OCI-LY1 (cell line): ENCODE measurements at regions not wholly inside any gene's neighbourhood (a gene's known extent, or its start where the extent isn't known, plus 50 kb on each side); places are given as distances from the start of the nearest gene placed in this dataset.

Experiments
- H2AFZ ChIP-seq: fragments of 200-600 bp; sonication (generic), shearing (Covaris generic); 2 replicates; pipeline ENCODE4 v1.6.0; 2014; ENCODE audit warnings: antibody characterized with exemption, mild to moderate bottlenecking, low read length
- H3F3A ChIP-seq: fragments of 200-600 bp; sonication (generic), shearing (Covaris generic); 2 replicates; pipeline ENCODE4 v1.6.0; 2014; ENCODE audit warnings: mild to moderate bottlenecking, antibody characterized with exemption, low read length, moderate library complexity; ENCODE audit not compliant: insufficient read depth
- H3K27ac ChIP-seq: fragments of 200-600 bp; sonication (generic); 2 replicates; pipeline ENCODE4 v1.5.1; 2014; ENCODE audit warnings: low read length, mixed run types, mild to moderate bottlenecking, low read depth; ENCODE audit not compliant: poor library complexity, severe bottlenecking
- H3K27me3 ChIP-seq: fragments of 200-600 bp; sonication (generic); 2 replicates; pipeline ENCODE4 v1.6.0; 2014; ENCODE audit warnings: antibody characterized with exemption, mild to moderate bottlenecking, low read length, moderate library complexity; ENCODE audit not compliant: insufficient read depth
- H3K36me3 ChIP-seq: fragments of 200-600 bp; sonication (generic); 2 replicates; pipeline ENCODE4 v1.6.1; 2014; ENCODE audit warnings: mild to moderate bottlenecking, antibody characterized with exemption, low read length, moderate library complexity, mixed read lengths; ENCODE audit not compliant: insufficient read depth
- H3K4me1 ChIP-seq: fragments of 200-600 bp; sonication (generic); 2 replicates; pipeline ENCODE4 v1.5.1; 2014; ENCODE audit warnings: mild to moderate bottlenecking, low read length, moderate library complexity; ENCODE audit not compliant: insufficient read depth, severe bottlenecking
- H3K4me2 ChIP-seq: fragments of 200-600 bp; sonication (generic), shearing (Covaris generic); 2 replicates; pipeline ENCODE4 v1.6.1; 2014; ENCODE audit warnings: low read length
- H3K4me3 ChIP-seq: fragments of 200-600 bp; sonication (generic); 2 replicates; pipeline ENCODE4 v1.5.1; 2014; ENCODE audit warnings: low read length, low read depth, mild to moderate bottlenecking, mixed read lengths; ENCODE audit not compliant: poor library complexity, severe bottlenecking
- H3K79me2 ChIP-seq: fragments of 200-600 bp; shearing (Covaris generic); 2 replicates; pipeline ENCODE4 v1.6.1; 2016; ENCODE audit warnings: mixed run types, low read length, mixed read lengths; ENCODE audit not compliant: insufficient read depth
- H3K9ac ChIP-seq: fragments of 200-600 bp; sonication (generic), shearing (Covaris generic); 2 replicates; pipeline ENCODE4 v1.6.1; 2014; ENCODE audit warnings: mild to moderate bottlenecking, low read length, mixed read lengths
- H3K9me2 ChIP-seq: fragments of 200-600 bp; sonication (generic), shearing (Covaris generic); 2 replicates; pipeline ENCODE4 v1.6.1; 2014; ENCODE audit warnings: low read depth, mild to moderate bottlenecking, low read length, mixed read lengths
- H3K9me3 ChIP-seq: fragments of 200-600 bp; shearing (Covaris generic); 2 replicates; pipeline ENCODE4 v1.6.1; 2014; ENCODE audit warnings: low read length, mixed read lengths
- H4K20me1 ChIP-seq: fragments of 200-600 bp; sonication (generic), shearing (Covaris generic); 2 replicates; pipeline ENCODE4 v1.6.0; 2016; ENCODE audit warnings: mild to moderate bottlenecking, low read length; ENCODE audit not compliant: insufficient read depth
- EZH2 ChIP-seq: fragments of 200-600 bp; sonication (generic), shearing (Covaris generic); IDR thresholded peaks from 2 replicates; pipeline ENCODE4 v1.8.0; 2017; ENCODE audit warnings: borderline replicate concordance, mixed run types, mild to moderate bottlenecking, antibody characterized with exemption, low read length, moderate library complexity, mixed read lengths
- TF ChIP-seq, protein P1 (sequence below): fragments of 200-600 bp; sonication (generic), shearing (Covaris generic); IDR thresholded peaks from 2 replicates; pipeline ENCODE4 v1.5.1; 2017; ENCODE audit warnings: mild to moderate bottlenecking, antibody characterized with exemption, low read length, moderate library complexity, mixed read lengths

DNA sequence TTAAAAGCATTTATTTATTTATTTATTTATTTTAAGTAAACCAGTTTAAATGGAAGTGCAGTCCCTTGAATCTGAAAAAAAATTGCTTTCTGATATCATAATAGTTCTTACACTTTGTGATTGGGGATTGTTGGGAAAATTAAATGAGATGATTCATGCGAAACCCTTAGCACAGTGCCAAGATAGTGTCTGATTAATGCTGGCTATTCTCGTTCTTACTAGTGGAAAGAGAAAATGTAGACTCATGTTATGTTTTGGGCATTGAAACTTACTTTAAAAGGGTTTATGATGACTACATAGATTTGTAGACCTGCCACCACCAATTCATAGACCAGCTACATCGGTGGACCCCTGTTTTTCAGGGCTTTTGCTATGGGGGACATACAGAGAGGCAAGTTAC, 229.2 kb upstream of the ZFP64 start:
- Histone ChIP-seq H2AFZ (no peak overlapping the region), H4K20me1 (no peaks in the 10 kb centered on the region), H3K9ac (no peak overlapping the region), H3F3A (no peaks in the 10 kb centered on the region), H3K36me3 (no peaks in the 10 kb centered on the region), H3K4me2 (no peak overlapping the region), H3K9me3 (no peaks in the 10 kb centered on the region), H3K4me1 (no peaks in the 10 kb centered on the region), H3K27ac (no peak overlapping the region), H3K27me3 (no peaks in the 10 kb centered on the region), H3K79me2 (no peaks in the 10 kb centered on the region), H3K4me3 (no peak overlapping the region), H3K9me2 (no peaks in the 10 kb centered on the region)
- TF ChIP-seq, protein P1, sequence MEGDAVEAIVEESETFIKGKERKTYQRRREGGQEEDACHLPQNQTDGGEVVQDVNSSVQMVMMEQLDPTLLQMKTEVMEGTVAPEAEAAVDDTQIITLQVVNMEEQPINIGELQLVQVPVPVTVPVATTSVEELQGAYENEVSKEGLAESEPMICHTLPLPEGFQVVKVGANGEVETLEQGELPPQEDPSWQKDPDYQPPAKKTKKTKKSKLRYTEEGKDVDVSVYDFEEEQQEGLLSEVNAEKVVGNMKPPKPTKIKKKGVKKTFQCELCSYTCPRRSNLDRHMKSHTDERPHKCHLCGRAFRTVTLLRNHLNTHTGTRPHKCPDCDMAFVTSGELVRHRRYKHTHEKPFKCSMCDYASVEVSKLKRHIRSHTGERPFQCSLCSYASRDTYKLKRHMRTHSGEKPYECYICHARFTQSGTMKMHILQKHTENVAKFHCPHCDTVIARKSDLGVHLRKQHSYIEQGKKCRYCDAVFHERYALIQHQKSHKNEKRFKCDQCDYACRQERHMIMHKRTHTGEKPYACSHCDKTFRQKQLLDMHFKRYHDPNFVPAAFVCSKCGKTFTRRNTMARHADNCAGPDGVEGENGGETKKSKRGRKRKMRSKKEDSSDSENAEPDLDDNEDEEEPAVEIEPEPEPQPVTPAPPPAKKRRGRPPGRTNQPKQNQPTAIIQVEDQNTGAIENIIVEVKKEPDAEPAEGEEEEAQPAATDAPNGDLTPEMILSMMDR, result no peak
- no peak for TF ChIP-seq EZH2

DNA sequence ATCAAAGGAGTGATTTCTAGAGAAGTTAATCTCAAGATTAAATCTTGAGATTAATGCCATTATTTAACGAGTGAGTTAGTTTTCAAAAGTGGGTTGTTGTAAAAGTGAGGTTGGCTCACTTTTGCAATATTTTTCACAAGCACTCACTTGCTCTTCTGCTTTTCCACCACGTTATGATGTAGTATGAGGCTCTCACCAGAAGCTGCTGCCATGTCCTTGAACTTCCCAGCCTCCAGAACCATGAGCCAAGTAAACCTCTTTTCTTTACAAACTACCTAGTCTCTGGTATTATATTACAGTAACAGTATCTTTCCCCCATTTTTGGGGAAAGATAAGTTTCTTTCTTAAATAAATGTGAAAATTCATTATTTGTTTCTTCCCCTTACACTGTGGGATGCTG, 227.6 kb upstream of the ZFP64 start:
- no peaks in the 10 kb centered on the region for H3K9me2 ChIP-seq
- H2AFZ ChIP-seq, result no peak overlapping the region
- H3K27me3 ChIP-seq, result no peaks in the 10 kb centered on the region
- no peak overlapping the region for H3K9ac ChIP-seq
- H4K20me1 ChIP-seq, result no peaks in the 10 kb centered on the region
- no peaks in the 10 kb centered on the region for H3K79me2 ChIP-seq
- no peaks in the 10 kb centered on the region for H3K36me3 ChIP-seq
- no peak overlapping the region for H3K27ac ChIP-seq
- no peaks in the 10 kb centered on the region for H3K4me1 ChIP-seq
- no peak overlapping the region for H3K4me3 ChIP-seq
- no peaks in the 10 kb centered on the region for H3F3A ChIP-seq
- TF ChIP-seq EZH2, result no peak
- TF ChIP-seq, protein P1, result no peak
- H3K9me3 ChIP-seq, result no peaks in the 10 kb centered on the region
- no peak overlapping the region for H3K4me2 ChIP-seq

DNA sequence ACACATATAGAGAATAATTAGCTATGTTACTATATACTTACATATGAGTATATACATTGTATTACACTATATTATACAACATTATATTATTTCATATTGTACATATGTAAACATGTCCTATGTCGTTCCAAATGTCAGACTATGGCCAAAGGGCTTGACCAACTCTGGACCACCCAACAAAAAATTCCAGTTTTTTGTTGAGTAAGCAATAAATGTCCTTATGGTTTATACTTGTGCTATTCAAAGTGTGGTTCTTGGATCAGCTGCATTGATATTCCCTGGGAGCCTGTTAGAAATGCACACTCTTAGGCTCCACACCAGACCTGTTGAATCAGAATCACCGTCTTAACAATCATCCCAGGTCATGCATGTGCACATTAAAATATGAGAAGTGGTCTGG, 225.4 kb upstream of the ZFP64 start:
- TF ChIP-seq, protein P1, result no peak
- TF ChIP-seq EZH2, result no peak
- Histone ChIP-seq H3K27ac (no peak overlapping the region), H3K9me2 (no peaks in the 10 kb centered on the region), H3K9me3 (no peaks in the 10 kb centered on the region), H3K4me2 (no peak overlapping the region), H2AFZ (no peak overlapping the region), H3K27me3 (no peaks in the 10 kb centered on the region), H3F3A (no peaks in the 10 kb centered on the region), H3K79me2 (no peaks in the 10 kb centered on the region), H4K20me1 (no peaks in the 10 kb centered on the region), H3K4me1 (no peaks in the 10 kb centered on the region), H3K9ac (no peak overlapping the region), H3K36me3 (no peaks in the 10 kb centered on the region), H3K4me3 (no peak overlapping the region)
